Suppressor macrophage (primary cell): ENCODE measurements at regions not wholly inside any gene's neighbourhood (a gene's known extent, or its start where the extent isn't known, plus 50 kb on each side); places are given as distances from the start of the nearest gene placed in this dataset.

Experiments
- DNase-seq, 4 experiments: peaks; one replicate each; pipeline ENCODE4 v3.0.0-alpha.2; 2020 to 2022

GRCh38 chr12:18899678-18900317, 161.9 kb downstream of the CAPZA3 start:
- DNase-seq = no peak

- no peak for DNase-seq
These were observed 167.2 kb downstream of the CAPZA3 start for GRCh38 chr12:18905134-18905533.

- no peak for DNase-seq
These were observed 168.5 kb downstream of the CAPZA3 start for GRCh38 chr12:18906395-18906794.

GRCh38 chr12:18907127-18907526, 169.2 kb downstream of the CAPZA3 start:
- DNase-seq = no peak

GRCh38 chr12:18907728-18908127, 169.8 kb downstream of the CAPZA3 start:
- no peak for DNase-seq

GRCh38 chr12:18908191-18908590, 170.3 kb downstream of the CAPZA3 start:
- no peak for DNase-seq

GRCh38 chr12:18919871-18920511, 182.1 kb downstream of the CAPZA3 start:
- DNase-seq = no peak

- no peak for DNase-seq
These were observed 184.9 kb downstream of the CAPZA3 start for GRCh38 chr12:18922851-18923250.

GRCh38 chr12:18923721-18924120, 185.8 kb downstream of the CAPZA3 start:
- DNase-seq = no peak

- no peak for DNase-seq
These were observed 188.3 kb downstream of the CAPZA3 start for GRCh38 chr12:18926188-18926587.

- no peak for DNase-seq
These were observed 194.3 kb downstream of the CAPZA3 start for GRCh38 chr12:18932211-18932610.

GRCh38 chr12:18932715-18933114, 194.8 kb downstream of the CAPZA3 start:
- no peak for DNase-seq

GRCh38 chr12:18935371-18935965, 194.1 kb upstream of the PLEKHA5 start:
- no peak for DNase-seq

GRCh38 chr12:18939051-18939450, 190.5 kb upstream of the PLEKHA5 start:
- DNase-seq = no peak

GRCh38 chr12:18942669-18943068, 186.9 kb upstream of the PLEKHA5 start:
- DNase-seq = no peak

GRCh38 chr12:18943200-18943599, 186.3 kb upstream of the PLEKHA5 start:
- DNase-seq = no peak

GRCh38 chr12:18946106-18946505, 183.4 kb upstream of the PLEKHA5 start:
- no peak for DNase-seq

GRCh38 chr12:18951218-18951617, 178.3 kb upstream of the PLEKHA5 start:
- no peak for DNase-seq

GRCh38 chr12:18953505-18953904, 176.0 kb upstream of the PLEKHA5 start:
- no peak for DNase-seq

- DNase-seq = no peak
These were observed 173.9 kb upstream of the PLEKHA5 start for GRCh38 chr12:18955594-18955993.

GRCh38 chr12:18965203-18965602, 164.3 kb upstream of the PLEKHA5 start:
- DNase-seq = no peak

- DNase-seq = no peak
These were observed 162.6 kb upstream of the PLEKHA5 start for GRCh38 chr12:18966954-18967353.

- DNase-seq = no peak
These were observed 161.7 kb upstream of the PLEKHA5 start for GRCh38 chr12:18967814-18968213.

- DNase-seq = no peak
These were observed 160.0 kb upstream of the PLEKHA5 start for GRCh38 chr12:18969512-18969911.
